H54 (cell line): ENCODE measurements at regions not wholly inside any gene's neighbourhood (a gene's known extent, or its start where the extent isn't known, plus 50 kb on each side); places are given as distances from the start of the nearest gene placed in this dataset.
A peak's percentile ranks its signal among the peaks of the same experiment; 100 is the strongest.

Experiments
- DNase-seq: peaks from one replicate; pipeline ENCODE4 v3.0.0; 2011; ENCODE audit warnings: low spot score, mixed read lengths; ENCODE audit not compliant: insufficient read length
- FAIRE-seq: peaks from 3 replicates; lab custom pipeline; 2011; peaks lifted over from hg19 to GRCh38; lab: Jason Lieb, UNC
- POLR2A ChIP-seq: IDR thresholded peaks from 2 replicates; pipeline ENCODE4 v1.6.1; 2011; ENCODE audit warnings: low read depth, mild to moderate bottlenecking, low read length

GRCh38 chr7:98565103-98565502, 52.0 kb upstream of the NPTX2 start:
- DNase-seq: no peak
- FAIRE-seq: no peak
- no peak for TF ChIP-seq POLR2A

- FAIRE-seq (no peak), DNase-seq (no peak)
- TF ChIP-seq POLR2A: no peak
These were observed 54.1 kb upstream of the NPTX2 start for GRCh38 chr7:98562871-98563495.

- FAIRE-seq (no peak), DNase-seq (no peak)
- TF ChIP-seq POLR2A: no peak
These were observed 54.7 kb upstream of the NPTX2 start for GRCh38 chr7:98562381-98562823.

GRCh38 chr7:98559958-98560357, 57.1 kb upstream of the NPTX2 start:
- TF ChIP-seq POLR2A: no peak
- FAIRE-seq: no peak
- no peak for DNase-seq

- no peak for TF ChIP-seq POLR2A
- FAIRE-seq: no peak
- DNase-seq: no peak
These were observed 57.9 kb upstream of the NPTX2 start for GRCh38 chr7:98559219-98559618.

- no peak for DNase-seq
- no peak for FAIRE-seq
- no peak for TF ChIP-seq POLR2A
These were observed 59.5 kb upstream of the NPTX2 start for GRCh38 chr7:98557538-98558031.

- FAIRE-seq: no peak
- no peak for DNase-seq
- no peak for TF ChIP-seq POLR2A
These were observed 60.8 kb upstream of the NPTX2 start for GRCh38 chr7:98556288-98556687.

GRCh38 chr7:98555403-98555802, 61.7 kb upstream of the NPTX2 start:
- DNase-seq (peak; percentile 25), FAIRE-seq (no peak)
- TF ChIP-seq POLR2A: no peak

- FAIRE-seq: no peak
- TF ChIP-seq POLR2A: no peak
These were observed 63.4 kb upstream of the NPTX2 start for GRCh38 chr7:98553666-98554065.

GRCh38 chr7:98551611-98552273, 65.3 kb upstream of the NPTX2 start:
- FAIRE-seq: no peak
- no peak for DNase-seq
- no peak for TF ChIP-seq POLR2A

More at GRCh38 chr7:98553666-98554065, 63.4 kb upstream of the NPTX2 start:
- DNase-seq: no peak

- no peak for TF ChIP-seq POLR2A
- FAIRE-seq: no peak
- no peak for DNase-seq
These were observed 68.1 kb upstream of the NPTX2 start for GRCh38 chr7:98548971-98549370.

- TF ChIP-seq POLR2A: no peak
- no peak for DNase-seq
- FAIRE-seq: no peak
These were observed 68.7 kb upstream of the NPTX2 start for GRCh38 chr7:98548370-98548769.

- no peak for TF ChIP-seq POLR2A
- FAIRE-seq: no peak
- no peak for DNase-seq
These were observed 76.0 kb upstream of the NPTX2 start for GRCh38 chr7:98541101-98541500.

- no peak for FAIRE-seq
- TF ChIP-seq POLR2A: no peak
- no peak for DNase-seq
These were observed 77.2 kb upstream of the NPTX2 start for GRCh38 chr7:98539865-98540264.

- no peak for TF ChIP-seq POLR2A
- FAIRE-seq: no peak
These were observed 80.3 kb upstream of the NPTX2 start for GRCh38 chr7:98536803-98537202.

More at GRCh38 chr7:98536803-98537202, 80.3 kb upstream of the NPTX2 start:
- DNase-seq: no peak
